Globus pallidus (tissue), 1 donor: ENCODE measurements at regions not wholly inside any gene's neighbourhood (a gene's known extent, or its start where the extent isn't known, plus 50 kb on each side); places are given as distances from the start of the nearest gene placed in this dataset.
"Not testable (repeated sequence)": the region's sequence is repeated elsewhere in the genome, so short reads cannot be mapped to it uniquely, and the experiment has no call there.

ENCODE experiments used
- DNase-seq: peaks from one replicate; pipeline ENCODE4 v3.0.0-alpha.2; 2015; ENCODE audit warnings: low spot score

DNA sequence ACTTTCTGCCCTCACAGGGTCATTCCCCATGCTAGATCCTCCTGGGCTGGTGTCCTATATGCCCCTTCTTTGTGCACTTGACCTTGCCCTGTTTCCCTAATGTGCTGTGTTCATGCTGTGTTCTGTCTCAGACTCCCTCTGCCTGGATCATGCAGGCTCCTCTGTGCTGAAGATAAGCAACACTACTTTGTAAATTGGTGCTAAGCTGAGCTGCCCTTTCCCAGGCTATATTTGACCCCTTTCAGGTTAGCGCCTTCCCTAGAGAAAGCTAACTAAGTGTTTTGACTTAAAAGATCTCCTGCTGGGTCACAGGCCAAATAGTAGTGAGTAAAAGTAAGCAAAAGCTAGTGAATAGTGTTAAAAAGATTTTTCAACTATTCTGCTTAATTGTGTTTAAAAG is 257.2 kb upstream of the RGPD4 start:
- DNase-seq = no peak

DNA sequence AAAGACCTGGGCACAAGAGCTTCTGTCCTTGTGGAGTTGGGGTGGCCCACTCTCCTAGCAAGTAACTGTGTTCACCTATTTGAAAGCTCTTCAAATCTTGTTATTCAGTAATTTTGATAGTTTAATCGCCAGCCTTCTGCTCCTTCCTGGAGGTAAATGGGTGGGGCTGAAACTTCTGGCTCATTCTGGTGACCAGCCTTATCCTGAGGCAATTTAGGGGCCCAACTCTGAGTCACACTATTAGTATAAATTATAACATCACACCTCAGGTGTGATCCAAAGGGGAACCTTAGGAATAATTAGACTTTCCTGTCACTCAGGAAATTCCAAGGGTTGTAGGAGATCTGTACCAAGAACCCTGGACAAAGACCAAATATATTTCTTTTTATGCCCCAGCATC is 255.8 kb upstream of the RGPD4 start:
- DNase-seq = no peak

- DNase-seq = not testable (repeated sequence)
Measured at GRCh38 chr2:107572890-107573289, 253.8 kb upstream of the RGPD4 start.

DNA sequence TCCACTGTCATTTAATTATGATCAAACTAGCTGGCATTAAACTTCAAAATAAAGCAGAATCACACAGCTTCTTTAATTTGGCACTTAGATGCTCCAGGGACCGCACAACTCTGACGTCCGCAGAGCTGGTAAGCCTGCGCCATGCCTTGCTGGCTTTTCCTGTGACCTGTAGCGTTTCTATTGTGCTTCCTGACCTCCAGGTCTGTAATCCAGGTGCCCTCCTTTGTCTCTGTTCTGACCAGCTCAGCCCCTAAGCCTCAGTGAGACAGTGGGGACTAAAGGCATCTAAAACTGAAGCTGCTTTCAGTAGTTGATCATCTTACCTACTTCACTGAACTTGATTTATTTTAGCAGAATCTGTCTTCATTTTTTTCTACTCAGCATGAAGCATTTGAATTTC is 249.7 kb upstream of the RGPD4 start:
- no peak for DNase-seq

DNA sequence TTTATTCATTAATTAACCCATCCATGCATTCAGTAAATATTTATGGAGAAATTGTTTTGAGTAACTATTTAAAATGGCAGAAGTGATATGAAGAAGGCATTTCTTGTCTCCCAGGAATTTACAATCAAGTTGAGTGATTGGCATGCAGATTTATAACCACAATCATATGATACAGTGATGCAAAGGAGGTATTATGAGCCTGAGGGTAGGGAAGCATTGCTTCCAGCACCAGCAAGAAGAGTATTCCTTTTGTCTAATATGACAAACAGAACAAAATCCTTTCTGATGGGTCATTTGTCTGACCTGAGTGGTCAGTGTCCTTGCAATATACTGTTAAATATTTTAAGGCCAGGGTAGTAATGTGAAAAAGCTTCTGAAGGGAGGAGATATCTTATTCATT is 244.2 kb upstream of the RGPD4 start:
- no peak for DNase-seq

GRCh38 chr2:107584577-107584976 is 242.1 kb upstream of the RGPD4 start:
- no peak for DNase-seq

- DNase-seq = no peak
Measured at GRCh38 chr2:107585851-107586250, 240.8 kb upstream of the RGPD4 start.

- no peak for DNase-seq
Measured at GRCh38 chr2:107588181-107588580, 238.5 kb upstream of the RGPD4 start.

GRCh38 chr2:107589079-107589491 is 237.6 kb upstream of the RGPD4 start:
- no peak for DNase-seq

- no peak for DNase-seq
Measured at GRCh38 chr2:107591561-107592279, 235.0 kb upstream of the RGPD4 start.

- DNase-seq = no peak
Measured at GRCh38 chr2:107592280-107592624, 234.4 kb upstream of the RGPD4 start.

GRCh38 chr2:107595285-107595684 is 231.4 kb upstream of the RGPD4 start:
- DNase-seq = no peak

DNA sequence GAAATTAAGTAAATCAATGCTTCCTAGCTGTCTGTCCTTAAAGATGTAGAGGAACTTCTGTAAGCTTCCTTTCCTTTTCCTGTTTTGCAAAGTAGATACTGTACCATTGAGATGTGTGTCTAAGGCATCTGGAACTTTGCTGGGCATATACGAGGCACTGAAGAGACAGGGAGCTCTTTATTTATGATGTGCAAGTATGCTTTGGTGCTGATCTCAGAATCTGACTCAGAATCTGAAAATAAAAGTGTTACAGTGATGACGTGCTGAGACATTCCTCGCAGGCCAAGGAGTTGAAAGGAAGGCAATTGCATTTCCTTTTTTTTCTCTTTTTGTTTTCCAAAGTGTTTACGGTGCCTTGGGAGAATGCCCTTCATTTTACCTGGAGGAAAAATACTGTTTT is 230.9 kb upstream of the RGPD4 start:
- no peak for DNase-seq

GRCh38 chr2:107597507-107597906 is 229.2 kb upstream of the RGPD4 start:
- no peak for DNase-seq

GRCh38 chr2:107602801-107603200 is 223.9 kb upstream of the RGPD4 start:
- no peak for DNase-seq

GRCh38 chr2:107607054-107607453 is 219.6 kb upstream of the RGPD4 start:
- DNase-seq = no peak

- no peak for DNase-seq
Measured at GRCh38 chr2:107607473-107607872, 219.2 kb upstream of the RGPD4 start.

DNA sequence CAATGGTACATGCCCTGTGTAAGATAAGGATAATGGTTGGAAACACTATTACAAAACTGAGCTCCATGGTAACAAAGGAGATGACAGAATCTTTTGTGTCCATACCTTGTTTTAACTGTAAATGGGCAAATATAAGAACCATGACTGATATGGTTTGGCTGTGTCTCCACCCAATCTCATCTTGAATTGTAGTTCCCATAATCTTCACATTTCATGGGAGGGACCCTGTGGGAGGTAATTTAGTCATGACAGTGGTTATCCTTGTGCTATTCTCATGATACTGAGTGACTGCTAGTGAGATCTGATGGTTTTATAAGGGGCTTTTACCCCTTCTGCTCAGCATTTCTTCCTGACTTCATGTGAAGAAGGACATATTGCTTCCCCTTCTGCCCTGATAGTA is 211.7 kb upstream of the RGPD4 start:
- no peak for DNase-seq

DNA sequence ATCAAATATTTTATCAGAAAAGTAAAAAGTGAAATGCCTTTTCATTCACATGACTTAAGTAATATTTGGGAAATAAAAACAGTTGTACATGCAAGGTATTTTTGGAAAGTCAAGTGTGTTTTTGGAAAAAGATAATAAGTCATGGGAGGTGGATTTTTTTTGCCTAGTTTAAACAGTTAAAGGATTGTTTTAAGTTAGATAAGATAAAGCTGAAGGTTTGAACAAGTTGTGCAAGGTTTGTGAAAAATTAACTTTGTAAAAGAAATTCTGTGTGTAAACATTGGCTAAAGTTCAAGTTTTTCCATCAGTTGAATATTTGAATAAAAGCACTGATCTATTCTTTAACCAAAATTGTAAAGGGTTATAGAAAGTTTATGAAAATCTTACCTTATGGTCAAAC is 207.9 kb upstream of the RGPD4 start:
- DNase-seq = no peak

- DNase-seq = no peak
Measured at GRCh38 chr2:107621186-107622165, 205.2 kb upstream of the RGPD4 start.

DNA sequence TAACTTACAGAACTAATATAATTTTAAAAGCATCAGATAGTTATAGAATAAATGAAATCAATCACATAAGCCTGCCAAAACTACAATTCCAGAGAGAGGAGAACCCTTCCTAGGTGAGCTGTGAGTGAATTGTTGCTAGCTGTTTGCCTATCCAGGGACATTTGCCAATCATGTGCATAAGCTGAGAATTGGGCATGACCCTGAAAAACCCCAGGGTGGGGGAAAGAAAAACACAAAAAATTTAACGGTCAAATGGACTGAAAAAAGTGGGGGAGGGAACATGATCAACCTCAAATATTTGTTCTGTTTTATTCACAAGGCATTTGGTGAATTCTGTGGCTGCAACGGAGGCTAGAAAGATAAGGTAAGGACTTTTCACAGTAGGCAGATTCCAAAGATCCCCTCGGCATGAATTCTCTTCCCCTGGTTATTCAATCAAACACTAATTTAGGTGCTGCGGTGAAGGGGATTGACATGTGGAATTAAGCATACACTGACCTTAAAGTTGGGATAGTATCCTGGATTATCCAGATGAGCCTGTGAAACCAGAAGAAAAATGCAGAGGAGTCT is 203.9 kb upstream of the RGPD4 start:
- DNase-seq = no peak

DNA sequence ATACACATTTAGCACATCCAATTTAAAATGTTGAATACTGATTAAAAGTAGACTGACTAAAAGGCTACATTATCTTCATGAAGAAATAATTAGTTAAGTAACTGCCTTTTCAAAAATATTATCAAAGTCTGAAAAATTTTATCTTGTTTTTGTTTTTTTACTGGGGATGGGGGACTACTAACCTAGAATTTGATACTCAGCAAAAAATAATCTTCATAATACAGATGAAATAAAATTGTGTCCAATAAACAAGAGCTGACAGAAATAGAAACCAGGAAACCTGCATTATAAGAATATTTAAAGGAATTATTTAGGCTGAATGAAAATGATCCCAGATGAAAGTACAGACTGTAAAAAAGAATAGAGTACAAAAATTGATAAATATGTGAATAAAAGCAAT is 200.7 kb upstream of the RGPD4 start:
- DNase-seq = no peak

DNA sequence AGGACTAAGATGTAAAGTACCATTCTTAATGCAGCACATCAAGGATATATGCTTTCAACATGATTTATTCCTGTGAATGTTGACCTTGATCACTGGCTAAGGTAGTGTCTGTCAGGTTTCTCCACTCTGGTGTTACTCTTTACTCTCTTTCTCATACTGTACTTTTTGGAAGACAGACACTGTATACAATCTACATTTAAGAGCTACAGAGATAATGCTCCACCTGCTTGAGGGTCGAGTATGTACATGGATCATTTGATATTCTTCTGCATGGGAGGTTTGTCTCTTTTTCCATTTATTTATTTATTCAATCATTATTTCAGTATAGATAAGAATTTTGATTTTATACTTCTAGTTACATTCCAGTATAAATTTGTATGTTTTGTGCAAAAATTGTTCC is 199.5 kb upstream of the RGPD4 start:
- no peak for DNase-seq
